Skeletal muscle tissue (tissue), 3 donors: ENCODE measurements at regions not wholly inside any gene's neighbourhood (a gene's known extent, or its start where the extent isn't known, plus 50 kb on each side); places are given as distances from the start of the nearest gene placed in this dataset.
"Not testable (repeated sequence)": the region's sequence is repeated elsewhere in the genome, so short reads cannot be mapped to it uniquely, and the experiment has no call there.

ENCODE experiments used
- H3K27ac ChIP-seq: one replicate; pipeline ENCODE4 v1.7.0; 2013; ENCODE audit warnings: mild to moderate bottlenecking, low read depth, low read length, inconsistent platforms
- H3K27me3 ChIP-seq, 3 donors: one replicate each; pipeline ENCODE4 v1.7.0; 2013; ENCODE audit warnings: low read length in 3 of 3; ENCODE audit not compliant: control insufficient read depth in 3 of 3, insufficient read depth in 3 of 3
- H3K36me3 ChIP-seq, 3 donors: one replicate each; pipeline ENCODE4 v1.7.0; 2013; ENCODE audit warnings: low read length in 3 of 3; ENCODE audit not compliant: control insufficient read depth in 3 of 3, insufficient read depth in 3 of 3
- H3K4me1 ChIP-seq, 3 donors: one replicate each; pipeline ENCODE4 v1.7.0; 2013; ENCODE audit warnings: low read length in 3 of 3, mild to moderate bottlenecking in 3 of 3; ENCODE audit not compliant: control insufficient read depth in 3 of 3, insufficient read depth in 3 of 3
- H3K4me3 ChIP-seq, 3 donors: one replicate each; pipeline ENCODE4 v1.7.0; 2013; ENCODE audit warnings: low read length in 3 of 3
- H3K9ac ChIP-seq, 3 donors: one replicate each; pipeline ENCODE4 v1.7.0; 2013; ENCODE audit warnings: low read length in 3 of 3, mild to moderate bottlenecking in 3 of 3, moderate library complexity in 2 of 3, low read depth in 1 of 3
- H3K9me3 ChIP-seq, 3 donors: one replicate each; pipeline ENCODE4 v1.7.0; 2013; ENCODE audit warnings: low read length in 3 of 3; ENCODE audit not compliant: control insufficient read depth in 3 of 3
- donor health status: Osteomylitis.

DNA sequence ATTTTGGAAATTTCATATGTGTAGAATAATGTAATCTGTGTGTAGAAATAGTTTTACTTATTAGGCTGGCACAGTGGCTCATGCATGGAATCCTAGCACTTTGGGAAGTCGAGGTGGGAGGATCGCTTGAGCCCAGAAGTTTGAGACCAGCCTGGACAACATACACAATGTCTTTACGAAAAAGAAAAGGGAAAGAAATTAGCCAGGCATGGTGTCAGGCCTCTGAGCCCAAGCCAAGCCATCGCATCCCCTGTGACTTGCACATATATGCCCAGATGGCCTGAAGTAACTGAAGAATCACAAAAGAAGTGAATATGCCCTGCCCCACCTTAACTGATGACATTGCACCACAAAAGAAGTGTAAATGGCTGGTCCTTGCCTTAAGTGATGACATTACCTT is 491.3 kb downstream of the DISC1 start:
- not testable (repeated sequence) for H3K9me3 ChIP-seq, H3K4me3 ChIP-seq, H3K9ac ChIP-seq, H3K36me3 ChIP-seq, H3K27ac ChIP-seq, H3K4me1 ChIP-seq, H3K27me3 ChIP-seq

DNA sequence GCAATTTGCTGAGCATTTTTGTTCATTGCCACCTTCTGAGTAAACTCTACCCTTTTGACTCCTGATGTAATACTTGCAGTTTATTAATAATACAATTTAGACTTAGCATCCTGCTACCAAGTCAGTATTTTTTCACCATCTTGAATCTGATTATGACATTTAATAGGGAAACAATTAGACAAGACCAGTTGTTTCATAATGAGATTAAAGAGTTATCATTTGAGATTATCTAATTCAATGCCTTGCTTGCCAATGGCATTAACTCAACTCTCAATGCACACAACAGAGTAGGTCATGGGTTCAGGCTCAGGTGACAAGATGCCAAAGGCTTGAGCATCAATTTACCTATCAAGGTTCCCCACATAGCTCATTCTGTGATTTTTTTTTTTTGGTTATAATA is 488.4 kb downstream of the DISC1 start:
- Histone ChIP-seq H3K4me3 (no peak overlapping the region), H3K9me3 (no peaks in the 10 kb centered on the region), H3K36me3 (no peaks in the 10 kb centered on the region), H3K27ac (no peak overlapping the region), H3K4me1 (no peaks in the 10 kb centered on the region), H3K9ac (no peak overlapping the region), H3K27me3 (no peaks in the 10 kb centered on the region)

DNA sequence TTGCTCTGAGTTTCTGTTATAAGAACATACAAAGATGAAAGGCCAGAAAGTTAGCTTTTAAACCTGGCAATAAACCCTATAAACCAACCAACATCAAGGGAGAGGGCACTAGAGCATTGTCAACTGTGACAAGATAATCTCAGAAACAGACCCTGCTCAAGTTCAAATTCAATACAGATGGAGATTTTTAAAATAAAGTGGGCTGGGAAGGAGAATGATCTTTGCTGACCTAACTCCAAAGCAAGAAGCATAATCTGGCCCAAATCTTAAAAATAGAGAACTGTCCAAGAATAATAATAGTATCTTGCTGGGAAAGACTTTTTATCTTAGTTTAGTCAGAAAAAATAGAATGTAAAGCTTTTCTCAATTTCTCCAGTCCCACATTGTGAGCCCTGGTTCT is 485.5 kb downstream of the DISC1 start:
- no peak overlapping the region for H3K4me3 ChIP-seq
- H3K9me3 ChIP-seq = no peaks in the 10 kb centered on the region
- no peak overlapping the region for H3K27ac ChIP-seq
- H3K4me1 ChIP-seq = no peaks in the 10 kb centered on the region
- no peak overlapping the region for H3K9ac ChIP-seq
- no peaks in the 10 kb centered on the region for H3K36me3 ChIP-seq
- no peaks in the 10 kb centered on the region for H3K27me3 ChIP-seq

DNA sequence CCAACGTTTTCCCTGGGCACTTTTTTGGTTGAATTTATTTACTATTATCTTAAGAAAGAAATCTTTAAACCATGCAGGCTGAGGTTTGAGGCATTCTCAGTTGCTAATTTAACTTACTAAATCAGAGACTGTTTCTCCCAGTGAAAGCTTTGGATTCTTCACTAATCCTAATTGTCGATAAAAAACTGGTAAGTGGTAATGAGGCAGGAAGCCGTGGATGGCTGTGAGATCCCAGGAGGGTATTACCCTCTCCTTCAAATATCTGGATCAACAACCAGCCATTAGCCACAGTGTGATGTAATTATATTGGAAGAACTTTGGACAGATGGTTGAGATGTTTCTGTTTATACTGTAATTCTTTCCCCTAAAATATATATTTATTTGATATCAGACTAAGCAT is 485.0 kb downstream of the DISC1 start:
- Histone ChIP-seq H3K9me3 (no peaks in the 10 kb centered on the region), H3K27ac (no peak overlapping the region), H3K9ac (no peak overlapping the region)

DNA sequence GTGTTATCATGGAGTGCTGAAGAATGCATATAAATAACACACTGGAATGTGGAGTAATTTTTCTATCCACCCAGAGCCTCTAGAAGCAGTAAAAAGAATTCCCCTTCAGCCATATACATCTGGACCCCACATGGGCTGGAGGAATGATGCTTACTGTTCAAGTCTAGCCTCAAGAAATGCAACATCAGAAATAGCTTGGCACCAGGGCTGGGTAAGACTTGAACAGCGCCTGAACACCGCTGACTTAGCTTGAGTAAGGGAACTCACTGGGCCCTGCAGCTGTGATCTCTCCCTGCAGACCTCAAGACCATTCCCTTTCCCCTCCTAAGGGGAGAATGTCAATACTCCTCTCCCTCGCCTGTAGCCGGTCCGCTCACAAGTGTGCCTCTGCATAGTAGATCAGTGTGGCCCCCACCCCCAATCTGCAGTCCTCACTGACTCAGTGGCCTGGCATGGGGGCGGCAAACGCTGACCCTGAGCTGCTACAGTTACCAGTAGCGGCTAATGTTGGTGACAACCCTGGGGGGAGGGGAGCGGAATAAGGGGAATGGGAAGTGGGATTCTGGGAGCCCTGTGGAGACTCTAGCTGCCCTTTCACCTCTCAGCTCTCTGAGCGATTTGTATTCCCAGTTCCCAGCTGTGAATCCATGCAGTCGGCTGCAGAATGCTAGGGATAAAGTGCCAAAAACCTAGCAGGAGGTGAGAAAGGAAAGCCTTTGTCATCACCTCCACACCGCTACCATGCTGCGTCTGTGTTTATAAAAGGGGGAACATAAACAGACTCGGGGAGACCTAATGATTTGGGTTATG is 483.9 kb downstream of the DISC1 start:
- H3K4me1 ChIP-seq = no peaks in the 10 kb centered on the region
- H3K27ac ChIP-seq = no peak overlapping the region
- H3K4me3 ChIP-seq = no peak overlapping the region
- no peaks in the 10 kb centered on the region for H3K27me3 ChIP-seq
- no peaks in the 10 kb centered on the region for H3K9me3 ChIP-seq
- H3K36me3 ChIP-seq = no peaks in the 10 kb centered on the region
- no peak overlapping the region for H3K9ac ChIP-seq

More for the DNA sequence above, 485.0 kb downstream of the DISC1 start:
- H3K36me3 ChIP-seq = no peaks in the 10 kb centered on the region
- no peaks in the 10 kb centered on the region for H3K27me3 ChIP-seq
- no peaks in the 10 kb centered on the region for H3K4me1 ChIP-seq
- H3K4me3 ChIP-seq = no peak overlapping the region

DNA sequence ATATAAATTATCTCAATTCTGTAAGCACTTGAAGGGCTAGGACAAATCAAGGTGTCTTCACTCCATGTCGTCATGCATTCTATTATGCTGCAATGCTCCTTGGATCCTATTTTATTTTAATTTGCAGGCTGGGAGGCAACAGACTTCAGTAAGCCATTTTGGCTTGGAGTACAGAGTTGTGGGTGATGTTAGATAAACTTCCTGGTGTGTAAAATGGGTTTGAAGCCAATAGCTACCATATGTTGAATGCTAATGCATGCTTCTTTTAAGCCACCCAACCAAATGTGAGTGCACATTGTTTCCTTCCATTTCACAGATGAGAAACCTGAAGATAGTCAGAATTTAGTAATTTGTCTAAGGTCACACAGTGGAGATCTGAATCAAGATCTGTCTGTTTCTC is 482.8 kb downstream of the DISC1 start:
- Histone ChIP-seq H3K9ac (no peak overlapping the region), H3K9me3 (no peaks in the 10 kb centered on the region), H3K4me3 (no peak overlapping the region), H3K36me3 (no peaks in the 10 kb centered on the region), H3K27me3 (no peaks in the 10 kb centered on the region), H3K4me1 (no peaks in the 10 kb centered on the region), H3K27ac (no peak overlapping the region)

DNA sequence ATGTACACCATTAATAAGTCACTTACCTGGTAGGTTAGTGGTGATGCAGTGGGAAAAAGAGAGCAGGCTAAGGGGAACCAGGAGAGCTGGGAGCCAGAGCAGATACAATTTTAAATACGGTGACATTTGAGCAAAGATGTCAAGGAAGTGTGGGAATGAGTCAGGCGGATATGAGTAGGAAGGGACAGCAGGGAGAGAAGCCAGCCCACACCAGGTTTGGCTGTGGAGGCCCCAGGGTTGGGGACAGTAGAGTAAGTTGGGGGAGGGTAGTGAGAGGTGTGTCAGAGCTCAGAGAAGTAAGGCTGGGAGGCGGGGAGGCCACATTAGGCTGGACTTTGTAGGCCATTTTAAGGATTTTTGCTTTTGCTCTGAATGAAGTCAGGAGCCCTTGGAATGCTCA is 482.0 kb downstream of the DISC1 start:
- Histone ChIP-seq H3K9ac (no peak overlapping the region), H3K27me3 (no peaks in the 10 kb centered on the region), H3K4me3 (no peak overlapping the region), H3K27ac (no peak overlapping the region), H3K36me3 (no peaks in the 10 kb centered on the region), H3K9me3 (no peaks in the 10 kb centered on the region), H3K4me1 (no peaks in the 10 kb centered on the region)

DNA sequence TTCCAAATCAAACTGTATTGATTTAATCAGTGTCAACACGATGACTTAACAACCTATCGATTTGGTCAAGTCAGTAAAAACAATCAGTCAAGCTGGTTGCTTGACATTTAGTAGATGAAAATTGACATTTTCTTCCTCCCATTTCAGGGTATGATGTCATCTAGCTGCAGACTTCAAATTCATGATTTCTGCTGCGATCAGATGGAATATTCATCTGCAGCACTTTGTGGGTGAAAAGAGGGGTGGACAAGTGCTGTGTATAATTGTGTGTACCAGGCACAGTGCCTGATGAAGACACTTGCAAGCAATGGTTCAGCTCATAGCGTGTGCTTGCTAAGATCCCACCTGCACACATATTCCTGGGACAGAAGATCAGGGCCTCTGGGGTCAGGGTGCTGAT is 479.8 kb downstream of the DISC1 start:
- H3K27ac ChIP-seq = no peak overlapping the region
- no peaks in the 10 kb centered on the region for H3K27me3 ChIP-seq
- H3K36me3 ChIP-seq = no peaks in the 10 kb centered on the region
- no peaks in the 10 kb centered on the region for H3K4me1 ChIP-seq
- H3K4me3 ChIP-seq = no peak overlapping the region
- no peaks in the 10 kb centered on the region for H3K9me3 ChIP-seq
- no peak overlapping the region for H3K9ac ChIP-seq

DNA sequence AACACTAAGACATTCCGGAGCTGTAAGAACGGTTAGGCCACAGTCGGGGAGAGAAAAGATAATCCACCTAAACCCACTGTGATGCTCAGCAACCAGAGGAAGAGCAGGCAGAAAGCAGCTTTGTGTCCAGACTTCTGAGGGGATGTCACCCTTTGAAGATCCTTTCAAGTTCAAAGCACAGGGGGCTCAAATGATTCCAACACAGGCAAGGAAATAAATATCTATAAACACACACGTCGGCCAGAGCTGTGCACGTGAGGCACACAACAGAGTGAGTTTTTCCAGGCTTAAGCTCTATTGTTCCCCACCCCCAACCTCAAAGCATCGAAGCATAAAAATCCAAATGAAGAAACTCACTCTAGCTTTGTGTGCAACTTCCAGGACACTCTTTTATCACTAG is 479.0 kb downstream of the DISC1 start:
- Histone ChIP-seq H3K27ac (no peak overlapping the region), H3K9me3 (no peaks in the 10 kb centered on the region), H3K4me3 (no peak overlapping the region), H3K27me3 (no peaks in the 10 kb centered on the region), H3K4me1 (no peaks in the 10 kb centered on the region), H3K36me3 (no peaks in the 10 kb centered on the region), H3K9ac (no peak overlapping the region)

DNA sequence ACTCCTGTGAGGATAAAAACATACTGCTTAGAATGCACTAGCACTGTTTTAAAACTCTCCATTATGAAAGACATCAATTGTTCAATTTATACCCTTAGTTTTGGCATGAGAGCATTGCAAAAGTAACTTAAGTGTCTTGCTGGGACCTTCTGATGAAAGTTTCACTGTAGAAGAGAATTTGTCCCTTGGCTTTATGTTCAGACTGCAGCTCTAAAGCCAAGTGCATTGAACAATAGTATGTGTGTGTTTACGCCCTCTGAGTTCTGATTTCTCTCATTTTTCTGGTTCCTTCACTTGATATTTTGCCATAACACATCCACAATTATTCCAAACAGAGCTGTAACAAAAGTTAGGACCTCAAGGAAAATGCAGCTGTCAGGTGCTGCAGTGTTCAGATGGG is 474.6 kb downstream of the DISC1 start:
- no peaks in the 10 kb centered on the region for H3K27me3 ChIP-seq
- H3K4me3 ChIP-seq = no peak overlapping the region
- H3K36me3 ChIP-seq = no peaks in the 10 kb centered on the region
- no peaks in the 10 kb centered on the region for H3K9me3 ChIP-seq
- no peak overlapping the region for H3K9ac ChIP-seq
- H3K27ac ChIP-seq = no peak overlapping the region
- H3K4me1 ChIP-seq = no peaks in the 10 kb centered on the region
